Activated T-cell treated with anti-CD3 and anti-CD28 coated beads, Interleukin-2, amount 50 U/mL, for 24 hours (primary cell): ENCODE measurements at regions not wholly inside any gene's neighbourhood (a gene's known extent, or its start where the extent isn't known, plus 50 kb on each side); places are given as distances from the start of the nearest gene placed in this dataset.
"Not testable (repeated sequence)": the region's sequence is repeated elsewhere in the genome, so short reads cannot be mapped to it uniquely, and the experiment has no call there.

Experiments used
- DNase-seq: peaks from one replicate; pipeline ENCODE4 v3.0.0-alpha.2; 2020
- H3K27ac Mint-ChIP-seq: 2 replicates; pipeline ENCODE4 v1.8.0; 2020; ENCODE audit warnings: mild to moderate bottlenecking, mixed read lengths
- H3K27me3 Mint-ChIP-seq: 2 replicates; pipeline ENCODE4 v1.8.0; 2020; ENCODE audit warnings: mixed read lengths
- H3K36me3 Mint-ChIP-seq: 2 replicates; pipeline ENCODE4 v1.8.0; 2020; ENCODE audit warnings: low read depth, mixed read lengths
- H3K4me1 Mint-ChIP-seq: 2 replicates; pipeline ENCODE4 v1.8.0; 2020; ENCODE audit warnings: low read depth, mixed read lengths
- H3K4me3 Mint-ChIP-seq: 2 replicates; pipeline ENCODE4 v1.8.0; 2020; ENCODE audit warnings: mild to moderate bottlenecking, moderate library complexity, mixed read lengths
- H3K9me3 Mint-ChIP-seq: 2 replicates; pipeline ENCODE4 v1.8.0; 2020; ENCODE audit warnings: mixed read lengths

- Mint-ChIP-seq H3K4me3 (no peak overlapping the region), H3K27me3 (no peaks in the 10 kb centered on the region), H3K4me1 (peaks cover 15% of the 10 kb centered on the region), H3K36me3 (no peaks in the 10 kb centered on the region), H3K27ac (no peak overlapping the region), H3K9me3 (no peaks in the 10 kb centered on the region)
- DNase-seq: peak; percentile 21
Measured at GRCh38 chr1:181180407-181181031, 92.0 kb downstream of the IER5 start.

DNA sequence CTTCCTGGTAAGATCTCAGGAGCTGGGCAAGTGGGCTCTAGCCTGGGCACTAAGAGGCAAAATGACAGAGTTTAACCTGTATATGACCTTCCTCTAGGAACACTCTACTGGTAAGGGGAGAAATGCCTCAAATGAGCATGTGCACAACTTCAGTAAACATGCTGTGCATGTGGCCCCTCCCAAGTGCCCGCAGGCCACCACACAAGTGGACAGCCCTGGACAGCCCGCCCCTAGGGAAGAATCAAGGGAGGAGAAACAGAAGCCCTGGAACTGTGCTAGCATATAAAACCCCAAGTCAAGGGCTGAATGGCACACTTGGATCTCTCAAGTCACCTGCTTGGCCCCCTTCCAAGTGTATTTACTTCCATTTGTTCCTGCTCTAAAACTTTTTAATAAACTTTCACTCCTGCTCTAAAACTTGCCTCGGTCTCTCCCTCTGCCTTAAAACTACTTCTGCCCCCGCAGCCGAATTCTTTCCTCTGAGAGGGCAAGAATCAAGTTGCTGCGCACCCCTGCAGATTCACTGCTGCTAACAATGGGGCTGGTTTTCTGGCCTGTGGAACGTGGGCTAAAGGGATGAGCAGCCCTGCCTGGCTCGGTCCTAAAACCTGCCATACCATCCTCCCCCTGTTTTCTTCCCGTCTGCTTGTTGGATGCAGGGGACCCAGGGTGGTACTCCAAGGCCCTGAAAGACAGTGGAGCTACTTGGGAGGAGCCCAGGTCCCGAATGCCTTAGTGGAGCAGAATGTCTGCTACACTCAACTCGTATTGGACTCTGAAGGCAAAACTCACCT is 93.5 kb downstream of the IER5 start:
- Mint-ChIP-seq H3K4me3 (no peak overlapping the region), H3K4me1 (peaks cover 15% of the 10 kb centered on the region), H3K36me3 (no peaks in the 10 kb centered on the region), H3K27ac (no peak overlapping the region), H3K27me3 (peaks cover 3% of the 10 kb centered on the region), H3K9me3 (no peaks in the 10 kb centered on the region)
- DNase-seq: peak; percentile 23

DNA sequence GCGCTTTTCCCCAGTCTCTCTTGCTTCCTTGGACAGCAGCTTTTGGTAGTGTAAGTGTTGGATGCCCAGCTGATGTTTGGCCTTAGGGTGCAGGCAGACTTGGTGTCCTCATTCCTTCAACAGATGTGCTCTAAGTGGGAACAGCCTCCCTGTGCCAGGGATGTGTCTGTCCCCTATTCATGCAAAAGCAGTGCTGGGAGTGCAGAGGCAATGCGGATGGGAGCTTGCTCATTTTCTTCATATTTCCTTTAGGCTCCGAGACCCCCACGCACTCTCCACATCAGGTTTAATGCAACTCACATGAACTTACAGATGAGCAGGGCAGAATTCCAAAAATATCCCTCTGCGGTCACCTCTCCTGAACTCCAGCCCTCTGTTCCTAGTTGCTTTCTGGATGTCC is 96.1 kb downstream of the IER5 start:
- no peaks in the 10 kb centered on the region for H3K9me3 Mint-ChIP-seq
- H3K4me3 Mint-ChIP-seq: no peak overlapping the region
- no peak overlapping the region for H3K27ac Mint-ChIP-seq
- H3K4me1 Mint-ChIP-seq: peaks cover 10% of the 10 kb centered on the region
- peak; percentile 0 for DNase-seq
- H3K36me3 Mint-ChIP-seq: no peaks in the 10 kb centered on the region
- H3K27me3 Mint-ChIP-seq: peaks cover 8% of the 10 kb centered on the region

GRCh38 chr1:181185461-181185860 is 97.0 kb downstream of the IER5 start:
- Mint-ChIP-seq H3K27ac (no peak overlapping the region), H3K4me3 (no peak overlapping the region), H3K27me3 (peaks cover 8% of the 10 kb centered on the region), H3K4me1 (peaks cover 3% of the 10 kb centered on the region), H3K9me3 (no peaks in the 10 kb centered on the region), H3K36me3 (no peaks in the 10 kb centered on the region)
- DNase-seq: peak; percentile 11

- H3K36me3 Mint-ChIP-seq, H3K4me1 Mint-ChIP-seq, H3K4me3 Mint-ChIP-seq, DNase-seq, H3K9me3 Mint-ChIP-seq, H3K27ac Mint-ChIP-seq: not testable (repeated sequence)
- peaks cover 13% of the 10 kb centered on the region for H3K27me3 Mint-ChIP-seq
Measured at GRCh38 chr1:181186133-181186532, 97.6 kb downstream of the IER5 start.

DNA sequence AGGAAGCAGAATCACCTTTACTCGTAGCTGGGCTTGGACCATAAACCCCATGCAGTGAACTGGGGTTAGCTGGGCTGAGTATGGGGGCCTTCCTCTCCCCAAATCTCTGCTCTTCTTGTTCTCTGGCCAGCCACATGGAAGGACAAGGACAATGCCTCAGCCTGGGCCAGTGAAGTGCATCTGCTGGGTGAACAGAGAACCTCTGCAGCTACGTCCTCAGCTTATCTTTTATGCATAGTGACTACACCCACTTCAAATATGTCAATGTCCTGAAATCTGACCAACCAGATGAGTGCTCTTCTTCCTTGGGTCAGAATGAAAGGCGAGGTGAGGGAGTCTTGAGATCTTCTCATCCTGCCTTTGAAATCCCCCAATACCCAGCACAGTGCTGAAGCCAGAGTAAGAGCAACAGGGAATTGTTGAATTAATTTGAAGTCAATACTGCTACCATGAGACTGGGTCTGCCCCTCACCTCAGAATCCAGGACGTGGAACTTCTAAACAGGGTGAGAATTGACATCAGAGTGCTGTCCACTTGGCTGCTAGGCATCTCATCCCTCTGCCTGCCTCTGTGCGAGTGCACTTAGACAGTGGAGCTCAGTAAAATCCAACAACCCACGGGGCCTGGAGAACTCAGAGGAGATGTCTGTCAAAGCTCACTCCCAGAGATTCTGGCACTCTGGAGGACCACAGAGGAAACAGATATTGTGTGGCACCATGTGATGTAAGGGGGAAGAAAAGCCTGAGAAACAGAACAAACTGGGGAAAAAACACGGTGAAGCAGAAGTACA is 99.0 kb downstream of the IER5 start:
- DNase-seq: peak; percentile 19
- Mint-ChIP-seq H3K27me3 (peaks cover 13% of the 10 kb centered on the region), H3K4me1 (peaks cover 4% of the 10 kb centered on the region), H3K4me3 (no peak overlapping the region), H3K36me3 (no peaks in the 10 kb centered on the region), H3K27ac (no peak overlapping the region), H3K9me3 (no peaks in the 10 kb centered on the region)

DNA sequence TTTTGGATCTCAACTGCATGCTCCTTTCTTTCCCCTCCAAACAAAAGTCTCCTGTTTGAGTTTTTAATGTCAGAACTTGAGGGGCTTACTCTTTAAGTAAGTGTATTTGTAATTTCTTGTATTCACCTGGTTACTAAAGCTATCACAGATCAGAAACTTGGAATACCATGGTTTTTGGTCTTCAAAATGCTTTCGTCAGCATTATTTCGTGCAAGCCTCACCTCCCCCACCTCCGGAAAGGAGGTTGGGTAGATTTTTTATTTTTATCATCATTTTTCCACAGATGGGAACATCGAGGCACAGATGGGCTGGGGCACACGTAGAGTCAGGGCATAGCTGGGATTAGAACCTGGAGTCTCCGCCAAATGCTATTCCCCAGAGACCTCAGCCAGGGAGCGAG is 100.7 kb downstream of the IER5 start:
- Mint-ChIP-seq H3K9me3 (no peaks in the 10 kb centered on the region), H3K4me1 (peaks cover 4% of the 10 kb centered on the region), H3K27me3 (peaks cover 13% of the 10 kb centered on the region), H3K36me3 (no peaks in the 10 kb centered on the region), H3K4me3 (no peak overlapping the region), H3K27ac (no peak overlapping the region)
- no peak for DNase-seq

- no peaks in the 10 kb centered on the region for H3K36me3 Mint-ChIP-seq
- no peak overlapping the region for H3K4me3 Mint-ChIP-seq
- peak; percentile 90 for DNase-seq
- H3K27me3 Mint-ChIP-seq: peaks cover 13% of the 10 kb centered on the region
- H3K9me3 Mint-ChIP-seq: no peaks in the 10 kb centered on the region
- H3K27ac Mint-ChIP-seq: no peak overlapping the region
- peaks cover 4% of the 10 kb centered on the region for H3K4me1 Mint-ChIP-seq
Measured at GRCh38 chr1:181189691-181190363, 101.3 kb downstream of the IER5 start.

DNA sequence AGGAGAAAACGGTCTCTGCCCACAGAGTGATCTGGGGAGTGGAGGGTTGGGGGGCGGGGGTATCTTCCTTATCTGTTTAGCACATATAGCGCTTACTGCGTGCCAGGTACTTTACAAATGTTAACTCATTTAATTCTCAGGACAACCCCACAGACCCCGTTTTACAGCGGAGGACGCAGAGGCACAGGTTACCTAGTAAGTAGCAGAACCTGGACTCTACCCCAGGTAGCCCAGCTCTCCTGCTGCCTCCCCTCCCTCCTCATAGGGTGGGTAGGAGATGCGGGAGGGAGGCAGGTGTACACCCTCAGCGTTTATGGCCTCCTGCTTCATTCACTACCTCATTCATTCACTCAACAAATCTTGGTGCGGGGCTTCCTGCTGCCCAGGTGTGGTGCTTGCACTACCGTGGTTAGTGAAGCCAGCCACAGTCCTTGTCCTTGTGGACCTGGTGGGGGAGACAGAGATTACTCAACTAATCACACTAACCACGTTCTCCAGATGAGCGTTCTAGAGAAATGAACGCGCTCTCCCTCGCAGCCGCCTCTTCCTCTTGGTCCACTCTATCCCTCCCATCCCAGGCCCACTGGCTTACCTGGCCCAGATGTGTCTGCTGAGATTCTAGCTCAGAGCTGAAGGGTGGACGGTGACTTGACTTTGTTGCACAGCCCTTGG is 102.0 kb downstream of the IER5 start:
- Mint-ChIP-seq H3K27ac (no peak overlapping the region), H3K9me3 (no peaks in the 10 kb centered on the region), H3K4me3 (no peak overlapping the region), H3K4me1 (peaks cover 4% of the 10 kb centered on the region), H3K36me3 (no peaks in the 10 kb centered on the region), H3K27me3 (peaks cover 15% of the 10 kb centered on the region)
- DNase-seq: peak; percentile 31

DNA sequence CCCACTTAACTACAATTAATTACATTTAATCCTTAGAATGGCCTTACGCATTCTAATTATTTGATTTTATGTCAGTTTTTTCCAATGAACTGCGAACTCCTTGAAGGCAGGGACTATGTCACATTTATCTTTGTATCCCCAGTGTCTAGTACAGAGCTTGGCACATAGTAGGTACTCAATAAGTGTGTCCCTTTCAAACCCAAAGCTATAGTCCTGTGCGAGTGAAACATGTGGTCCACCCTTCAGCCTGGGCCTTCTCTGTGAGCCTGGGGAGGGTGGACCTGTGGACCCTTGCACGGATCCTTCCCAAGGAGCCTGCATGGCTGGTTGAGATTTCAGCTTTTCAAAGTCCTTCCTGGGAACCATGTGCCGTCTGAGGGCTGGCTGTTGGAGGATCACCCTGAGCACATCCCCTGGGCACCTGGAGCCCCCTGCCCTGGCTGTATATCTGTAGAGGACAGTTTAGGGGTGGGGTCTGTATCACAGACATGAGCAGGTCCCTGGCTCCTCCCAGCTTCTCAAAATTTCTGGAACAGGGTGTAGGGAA is 103.1 kb downstream of the IER5 start:
- peaks cover 4% of the 10 kb centered on the region for H3K4me1 Mint-ChIP-seq
- peak; percentile 22 for DNase-seq
- no peak overlapping the region for H3K4me3 Mint-ChIP-seq
- H3K27me3 Mint-ChIP-seq: peaks cover 15% of the 10 kb centered on the region
- H3K36me3 Mint-ChIP-seq: no peaks in the 10 kb centered on the region
- H3K9me3 Mint-ChIP-seq: no peaks in the 10 kb centered on the region
- no peak overlapping the region for H3K27ac Mint-ChIP-seq

GRCh38 chr1:181192316-181192715 is 103.8 kb downstream of the IER5 start:
- peaks cover 15% of the 10 kb centered on the region for H3K27me3 Mint-ChIP-seq
- DNase-seq: peak; percentile 22
- no peak overlapping the region for H3K27ac Mint-ChIP-seq
- no peak overlapping the region for H3K4me3 Mint-ChIP-seq
- peaks cover 4% of the 10 kb centered on the region for H3K4me1 Mint-ChIP-seq
- no peaks in the 10 kb centered on the region for H3K9me3 Mint-ChIP-seq
- no peaks in the 10 kb centered on the region for H3K36me3 Mint-ChIP-seq

GRCh38 chr1:181202986-181203555 is 114.6 kb downstream of the IER5 start:
- no peak overlapping the region for H3K27ac Mint-ChIP-seq
- H3K36me3 Mint-ChIP-seq: no peaks in the 10 kb centered on the region
- no peak overlapping the region for H3K4me3 Mint-ChIP-seq
- no peak for DNase-seq
- no peaks in the 10 kb centered on the region for H3K9me3 Mint-ChIP-seq
- H3K27me3 Mint-ChIP-seq: no peaks in the 10 kb centered on the region
- no peaks in the 10 kb centered on the region for H3K4me1 Mint-ChIP-seq

GRCh38 chr1:181204530-181204929 is 116.0 kb downstream of the IER5 start:
- Mint-ChIP-seq H3K9me3 (no peaks in the 10 kb centered on the region), H3K27ac (no peak overlapping the region), H3K4me1 (no peaks in the 10 kb centered on the region), H3K27me3 (no peaks in the 10 kb centered on the region), H3K36me3 (no peaks in the 10 kb centered on the region), H3K4me3 (no peak overlapping the region)
- DNase-seq: no peak
